ENCODE measurements at regions not wholly inside any gene's neighbourhood (a gene's known extent, or its start where the extent isn't known, plus 50 kb on each side); places are given as distances from the start of the nearest gene placed in this dataset.

DNA sequence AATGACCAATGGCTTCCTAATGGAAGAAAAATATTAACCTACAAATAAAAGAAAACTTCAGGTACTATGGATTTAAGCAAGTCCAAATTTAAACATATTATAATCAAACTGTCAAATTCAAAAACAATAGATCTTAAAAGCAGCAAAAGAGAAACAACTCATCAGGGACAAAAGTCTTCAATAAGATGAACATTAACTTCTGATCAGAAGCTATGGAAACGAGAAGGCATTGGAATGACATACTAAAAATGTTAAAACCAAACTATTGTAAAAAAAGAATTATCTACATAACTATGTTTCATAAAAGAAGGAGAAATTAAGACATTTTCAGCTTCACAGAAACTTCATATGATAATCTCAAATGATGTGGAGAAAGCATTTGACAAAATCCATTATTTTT lies 334.7 kb downstream of the ANKRD7 start:
- TF ChIP-seq POLR2AphosphoS5 (IDR thresholded peaks at IDR 0.05; ENCODE audit: low read depth, low read length) = no peak
- TF ChIP-seq PAX5 (IDR thresholded peaks at IDR 0.05; ENCODE audit: insufficient read depth, low read length, severe bottlenecking) = no peak
